Nephron progenitor cell (in vitro differentiated cells): ENCODE measurements at regions not wholly inside any gene's neighbourhood (a gene's known extent, or its start where the extent isn't known, plus 50 kb on each side); places are given as distances from the start of the nearest gene placed in this dataset.

Source experiments
- DNase-seq: peaks from one replicate; pipeline ENCODE4 v3.0.0; 2021
- H3K27ac Mint-ChIP-seq: 2 replicates; pipeline ENCODE4 v1.8.0; 2021; ENCODE audit warnings: mild to moderate bottlenecking, moderate library complexity, mixed read lengths
- H3K27me3 Mint-ChIP-seq: 2 replicates; pipeline ENCODE4 v1.8.0; 2021; ENCODE audit warnings: mild to moderate bottlenecking, low read depth, mixed read lengths; ENCODE audit not compliant: poor library complexity
- H3K36me3 Mint-ChIP-seq: 2 replicates; pipeline ENCODE4 v1.8.0; 2021; ENCODE audit warnings: low read depth, mixed read lengths
- H3K4me1 Mint-ChIP-seq: 2 replicates; pipeline ENCODE4 v1.8.0; 2021; ENCODE audit warnings: mixed read lengths
- H3K4me3 Mint-ChIP-seq: 2 replicates; pipeline ENCODE4 v1.8.0; 2021; ENCODE audit warnings: mild to moderate bottlenecking, moderate library complexity, mixed read lengths
- H3K9me3 Mint-ChIP-seq: 2 replicates; pipeline ENCODE4 v1.8.0; 2021; ENCODE audit warnings: mild to moderate bottlenecking, moderate library complexity, mixed read lengths
- TF ChIP-seq, protein P1 (sequence below): fragments of 200-600 bp; sonication (generic); IDR thresholded peaks from 2 replicates; pipeline ENCODE4 v1.5.0; 2021; ENCODE audit warnings: antibody characterized with exemption

DNA sequence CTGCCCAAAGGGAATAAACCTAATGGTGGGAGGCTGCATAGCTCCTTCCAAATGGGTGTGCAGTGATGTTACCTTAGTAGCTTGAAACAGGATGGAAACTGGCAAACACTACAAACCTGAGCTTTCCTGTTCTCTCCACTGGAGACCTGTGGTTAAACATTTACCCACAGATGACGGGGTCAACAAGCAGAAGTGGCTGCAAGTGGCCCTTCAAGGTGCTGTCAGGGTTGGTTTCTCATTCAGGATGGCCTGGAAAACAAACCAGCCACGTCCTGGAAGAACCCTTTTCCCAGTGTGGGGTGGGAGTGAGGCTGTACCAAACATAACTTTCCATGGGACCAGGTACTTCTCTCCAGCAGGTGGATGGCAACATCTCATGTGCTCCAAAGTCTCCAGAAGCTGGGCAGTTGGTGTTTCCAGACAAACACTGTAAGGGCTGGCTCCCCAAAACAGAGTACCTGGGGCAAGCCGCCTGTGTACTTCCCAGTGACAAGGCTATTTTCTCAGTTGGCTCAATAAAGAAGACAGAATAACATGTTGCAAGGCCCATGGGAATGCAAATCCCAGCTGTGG, 67.5 kb downstream of the DNAJB9 start:
- TF ChIP-seq, protein P1, sequence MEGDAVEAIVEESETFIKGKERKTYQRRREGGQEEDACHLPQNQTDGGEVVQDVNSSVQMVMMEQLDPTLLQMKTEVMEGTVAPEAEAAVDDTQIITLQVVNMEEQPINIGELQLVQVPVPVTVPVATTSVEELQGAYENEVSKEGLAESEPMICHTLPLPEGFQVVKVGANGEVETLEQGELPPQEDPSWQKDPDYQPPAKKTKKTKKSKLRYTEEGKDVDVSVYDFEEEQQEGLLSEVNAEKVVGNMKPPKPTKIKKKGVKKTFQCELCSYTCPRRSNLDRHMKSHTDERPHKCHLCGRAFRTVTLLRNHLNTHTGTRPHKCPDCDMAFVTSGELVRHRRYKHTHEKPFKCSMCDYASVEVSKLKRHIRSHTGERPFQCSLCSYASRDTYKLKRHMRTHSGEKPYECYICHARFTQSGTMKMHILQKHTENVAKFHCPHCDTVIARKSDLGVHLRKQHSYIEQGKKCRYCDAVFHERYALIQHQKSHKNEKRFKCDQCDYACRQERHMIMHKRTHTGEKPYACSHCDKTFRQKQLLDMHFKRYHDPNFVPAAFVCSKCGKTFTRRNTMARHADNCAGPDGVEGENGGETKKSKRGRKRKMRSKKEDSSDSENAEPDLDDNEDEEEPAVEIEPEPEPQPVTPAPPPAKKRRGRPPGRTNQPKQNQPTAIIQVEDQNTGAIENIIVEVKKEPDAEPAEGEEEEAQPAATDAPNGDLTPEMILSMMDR, result no peak
- Mint-ChIP-seq H3K27me3 (peaks cover 6% of the 10 kb centered on the region), H3K27ac (no peak overlapping the region), H3K36me3 (no peaks in the 10 kb centered on the region), H3K4me3 (no peak overlapping the region), H3K9me3 (no peaks in the 10 kb centered on the region), H3K4me1 (peaks cover 7% of the 10 kb centered on the region)
- no peak for DNase-seq

DNA sequence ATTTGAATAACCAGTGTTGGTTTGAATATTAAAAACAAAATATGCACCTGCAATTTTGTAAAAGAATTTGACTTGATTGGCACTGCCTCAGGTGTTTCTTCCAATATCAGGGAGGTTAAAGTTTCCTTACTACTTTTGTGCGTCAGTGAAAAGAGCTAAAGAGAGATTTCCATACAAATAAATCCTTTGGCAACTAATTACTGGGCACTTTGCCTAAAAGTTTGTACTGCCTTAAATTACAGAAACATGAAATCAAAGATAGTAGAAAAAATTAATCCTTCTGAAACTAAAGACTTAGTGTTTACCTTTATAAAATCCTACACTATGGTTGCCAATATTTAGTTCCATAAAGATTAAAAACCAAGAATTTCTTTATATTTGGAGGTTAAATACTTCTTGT, 72.5 kb downstream of the DNAJB9 start:
- Mint-ChIP-seq H3K27ac (no peak overlapping the region), H3K27me3 (peaks cover 6% of the 10 kb centered on the region)

DNA sequence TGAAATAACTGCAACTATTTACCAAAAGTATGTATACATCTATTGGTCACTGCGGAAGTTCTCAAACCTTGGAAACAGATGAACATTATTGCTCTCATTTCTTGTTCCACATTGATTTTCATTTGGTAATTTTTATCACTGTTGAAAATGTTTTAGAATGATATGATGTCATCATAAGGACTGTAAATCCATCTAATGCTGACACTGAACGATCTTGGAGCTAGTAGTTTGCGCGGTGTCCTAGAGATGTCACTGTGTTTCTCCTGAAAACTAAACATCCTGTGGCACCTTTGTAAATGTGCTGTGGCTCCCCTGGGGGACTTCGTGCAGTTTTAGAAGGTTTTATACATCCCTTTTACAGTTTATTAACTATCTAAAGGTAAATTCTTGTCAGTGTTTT, 73.5 kb downstream of the DNAJB9 start:
- DNase-seq, result no peak
- peaks cover 7% of the 10 kb centered on the region for H3K4me1 Mint-ChIP-seq
- no peak overlapping the region for H3K27ac Mint-ChIP-seq
- TF ChIP-seq, protein P1, result no peak
- H3K27me3 Mint-ChIP-seq, result peaks cover 4% of the 10 kb centered on the region
- no peak overlapping the region for H3K4me3 Mint-ChIP-seq
- H3K9me3 Mint-ChIP-seq, result peaks cover 13% of the 10 kb centered on the region
- H3K36me3 Mint-ChIP-seq, result no peaks in the 10 kb centered on the region

More for the DNA sequence above, 72.5 kb downstream of the DNAJB9 start:
- H3K9me3 Mint-ChIP-seq, result peaks cover 13% of the 10 kb centered on the region
- no peaks in the 10 kb centered on the region for H3K36me3 Mint-ChIP-seq
- no peak overlapping the region for H3K4me3 Mint-ChIP-seq
- H3K4me1 Mint-ChIP-seq, result peaks cover 7% of the 10 kb centered on the region
- TF ChIP-seq, protein P1, result no peak
- no peak for DNase-seq

DNA sequence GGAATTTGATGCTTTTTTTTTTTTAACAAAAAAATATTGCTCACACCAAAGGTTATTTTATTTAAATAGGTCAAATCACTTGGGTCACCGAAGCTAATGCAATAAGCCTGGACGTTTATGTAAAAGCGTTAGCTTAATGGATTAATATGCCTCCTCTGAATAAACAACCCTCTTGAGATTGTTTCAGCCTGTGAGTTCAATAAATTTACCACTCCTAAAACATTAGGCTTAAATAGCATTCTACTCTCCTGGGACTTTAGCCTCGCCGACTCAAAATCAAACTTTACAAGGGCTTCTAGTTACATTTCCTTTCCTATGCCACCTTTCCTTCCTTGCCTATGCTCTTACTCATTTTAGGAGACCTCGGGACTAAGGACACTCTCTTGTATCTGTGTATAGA, 79.3 kb downstream of the DNAJB9 start:
- Mint-ChIP-seq H3K9me3 (peaks cover 13% of the 10 kb centered on the region), H3K4me1 (peaks cover 8% of the 10 kb centered on the region), H3K36me3 (no peaks in the 10 kb centered on the region), H3K27ac (peak overlapping the region; percentile 29), H3K27me3 (peaks cover 5% of the 10 kb centered on the region), H3K4me3 (no peak overlapping the region)
- TF ChIP-seq, protein P1, result no peak
- DNase-seq, result no peak

DNA sequence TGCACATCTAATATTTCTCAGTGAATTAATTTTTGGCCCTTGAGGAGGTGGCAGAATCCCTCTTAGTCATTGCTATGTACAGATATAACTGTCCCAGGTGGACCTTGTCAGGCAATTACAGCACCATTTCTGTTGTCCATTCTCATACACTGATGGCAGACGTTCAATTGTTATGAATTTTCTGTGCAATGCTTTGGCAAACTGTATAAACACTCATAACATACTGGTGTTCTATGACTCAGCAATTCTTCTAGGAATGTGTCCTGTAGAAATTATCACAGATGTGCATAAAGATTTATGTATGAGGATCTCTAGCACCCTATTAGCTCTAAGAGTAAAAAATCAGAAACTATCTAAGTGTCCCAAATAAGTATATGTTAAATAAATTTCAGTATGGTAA, 80.8 kb downstream of the DNAJB9 start:
- Mint-ChIP-seq H3K4me1 (peaks cover 8% of the 10 kb centered on the region), H3K9me3 (peaks cover 4% of the 10 kb centered on the region), H3K27ac (no peak overlapping the region), H3K27me3 (peaks cover 5% of the 10 kb centered on the region), H3K4me3 (no peak overlapping the region), H3K36me3 (no peaks in the 10 kb centered on the region)
- DNase-seq, result no peak
- TF ChIP-seq, protein P1, result no peak

DNA sequence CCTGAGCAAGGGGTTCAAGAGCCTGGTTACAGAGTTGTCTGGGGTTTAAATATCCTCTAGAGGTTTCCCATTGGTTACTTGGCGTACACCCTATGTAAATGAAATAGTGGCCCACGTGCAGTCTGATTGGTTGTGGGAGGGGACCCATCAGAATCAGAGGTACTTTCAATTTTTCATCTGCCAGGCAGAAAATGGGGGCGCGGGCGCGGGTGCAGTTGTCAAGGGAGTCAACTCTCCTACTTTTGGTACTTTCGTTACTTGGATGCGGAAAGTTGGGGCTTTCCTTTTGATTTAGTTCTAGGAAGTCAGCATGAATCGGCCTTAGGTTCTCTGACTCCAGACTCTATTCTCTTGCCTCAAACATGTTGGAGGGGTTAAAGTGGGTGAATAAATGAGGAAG, 83.2 kb downstream of the DNAJB9 start:
- Mint-ChIP-seq H3K27ac (no peak overlapping the region), H3K4me1 (peaks cover 8% of the 10 kb centered on the region), H3K9me3 (no peaks in the 10 kb centered on the region), H3K4me3 (no peak overlapping the region), H3K36me3 (no peaks in the 10 kb centered on the region), H3K27me3 (peaks cover 5% of the 10 kb centered on the region)
- no peak for DNase-seq
- TF ChIP-seq, protein P1, result no peak
